ENCODE measurements at regions not wholly inside any gene's neighbourhood (a gene's known extent, or its start where the extent isn't known, plus 50 kb on each side); places are given as distances from the start of the nearest gene placed in this dataset.
"Not testable (repeated sequence)": the region's sequence is repeated elsewhere in the genome, so short reads cannot be mapped to it uniquely, and the experiment has no call there.

DNA sequence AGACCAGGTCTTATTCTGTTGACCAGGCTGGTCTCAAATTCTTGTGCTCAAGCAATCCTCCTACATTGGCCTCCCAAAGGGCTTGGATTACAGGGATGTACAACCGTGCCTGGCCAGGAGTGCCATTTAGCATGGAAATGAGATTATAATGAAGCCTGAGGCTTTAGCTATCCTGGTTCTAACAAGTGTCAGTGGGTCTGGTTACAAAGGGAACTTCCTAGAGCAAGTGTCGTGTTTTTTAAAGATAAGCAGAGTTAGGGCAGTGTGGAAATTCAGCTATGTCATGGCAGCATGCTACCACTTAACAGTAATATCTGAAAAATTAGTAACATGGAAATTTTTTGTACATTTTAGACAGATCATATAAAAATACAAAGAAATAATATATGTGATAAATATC, 339.3 kb upstream of the SPATA31A3 start:
- H3K4me2 ChIP-seq (ENCODE audit: low read length); CTCF ChIA-PET; H3K9ac ChIP-seq (ENCODE audit: low read length); H2AFZ ChIP-seq (ENCODE audit: low read depth, low read length, poor library complexity, severe bottlenecking); RAD21 ChIA-PET (ENCODE audit: low non-redundant PET in 1 of 2, low total read pairs in 2 of 2, uncharacterized antibody in 2 of 2, unreplicated experiment in 2 of 2); ATAC-seq; H3K9me3 ChIP-seq (ENCODE audit: control insufficient read depth in 1 of 2, insufficient read depth in 1 of 2, low read depth in 1 of 2, low read length in 2 of 2); H3K36me3 ChIP-seq (ENCODE audit: control insufficient read depth in 1 of 2, insufficient read depth in 2 of 2, low read length in 2 of 2); BruUV-seq (replicated peaks); intact Hi-C loops (cut with micrococcal nuclease); H3K4me3 ChIP-seq (replicated peaks in 1 of 2; ENCODE audit: low read depth in 1 of 2, low read length in 2 of 2); H3K9me2 ChIP-seq (ENCODE audit: insufficient read depth); H3K27me3 ChIP-seq (ENCODE audit: insufficient read depth, low read length); H3K27ac ChIP-seq (ENCODE audit: low read depth, low read length); H4K20me1 ChIP-seq (ENCODE audit: insufficient read depth); POLR2A ChIA-PET; H3K79me2 ChIP-seq (ENCODE audit: insufficient read depth, low read length); DNase-seq (ENCODE audit: low read depth, low spot score); H3K4me1 ChIP-seq (ENCODE audit: control insufficient read depth in 1 of 2, insufficient read depth in 2 of 2, low read length in 2 of 2): not testable (repeated sequence)

GRCh38 chr9:67313409-67313808, 321.1 kb upstream of the SPATA31A3 start:
- ATAC-seq; BruUV-seq (replicated peaks); H3K27ac ChIP-seq (ENCODE audit: low read depth, low read length); H3K4me2 ChIP-seq (ENCODE audit: low read length); RAD21 ChIA-PET (ENCODE audit: low non-redundant PET in 1 of 2, low total read pairs in 2 of 2, uncharacterized antibody in 2 of 2, unreplicated experiment in 2 of 2); H3K27me3 ChIP-seq (ENCODE audit: insufficient read depth, low read length); intact Hi-C loops (cut with micrococcal nuclease); H2AFZ ChIP-seq (ENCODE audit: low read depth, low read length, poor library complexity, severe bottlenecking); H3K79me2 ChIP-seq (ENCODE audit: insufficient read depth, low read length); H3K36me3 ChIP-seq (ENCODE audit: control insufficient read depth in 1 of 2, insufficient read depth in 2 of 2, low read length in 2 of 2); H3K4me3 ChIP-seq (replicated peaks in 1 of 2; ENCODE audit: low read depth in 1 of 2, low read length in 2 of 2); H4K20me1 ChIP-seq (ENCODE audit: insufficient read depth); H3K4me1 ChIP-seq (ENCODE audit: control insufficient read depth in 1 of 2, insufficient read depth in 2 of 2, low read length in 2 of 2); H3K9me2 ChIP-seq (ENCODE audit: insufficient read depth); DNase-seq (ENCODE audit: low read depth, low spot score); POLR2A ChIA-PET; CTCF ChIA-PET; H3K9ac ChIP-seq (ENCODE audit: low read length); H3K9me3 ChIP-seq (ENCODE audit: control insufficient read depth in 1 of 2, insufficient read depth in 1 of 2, low read depth in 1 of 2, low read length in 2 of 2): not testable (repeated sequence)

- H3K79me2 ChIP-seq (ENCODE audit: insufficient read depth, low read length); POLR2A ChIA-PET: not testable (repeated sequence)
Measured at GRCh38 chr9:67312504-67312903, 320.2 kb upstream of the SPATA31A3 start.

DNA sequence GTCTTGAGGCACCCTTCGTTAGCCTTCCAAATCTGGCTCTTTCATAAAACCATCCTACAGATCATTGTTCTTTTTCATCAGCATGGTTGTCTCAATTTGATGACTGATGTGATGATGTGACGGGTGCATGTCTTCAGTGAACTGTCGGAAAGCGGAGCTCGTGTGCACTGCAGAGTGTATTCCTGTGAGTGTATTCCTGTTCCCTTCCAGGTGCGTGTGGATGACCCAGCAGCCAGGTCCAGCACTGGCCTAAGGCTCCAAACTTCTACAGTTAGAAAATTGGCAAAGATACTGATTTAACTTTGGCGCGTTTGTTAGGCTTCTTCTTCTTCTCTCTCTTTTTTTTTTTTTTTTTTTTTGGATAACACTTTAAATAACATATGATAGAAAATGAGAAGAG, 314.8 kb upstream of the SPATA31A3 start:
- H3K36me3 ChIP-seq (ENCODE audit: control insufficient read depth in 1 of 2, insufficient read depth in 2 of 2, low read length in 2 of 2); H3K9me2 ChIP-seq (ENCODE audit: insufficient read depth); H3K9me3 ChIP-seq (ENCODE audit: control insufficient read depth in 1 of 2, insufficient read depth in 1 of 2, low read depth in 1 of 2, low read length in 2 of 2); H3K27ac ChIP-seq (ENCODE audit: low read depth, low read length); DNase-seq (ENCODE audit: low read depth, low spot score); H3K4me1 ChIP-seq (ENCODE audit: control insufficient read depth in 1 of 2, insufficient read depth in 2 of 2, low read length in 2 of 2); intact Hi-C loops (cut with micrococcal nuclease); ATAC-seq; H3K4me3 ChIP-seq (replicated peaks in 1 of 2; ENCODE audit: low read depth in 1 of 2, low read length in 2 of 2); RAD21 ChIA-PET (ENCODE audit: low non-redundant PET in 1 of 2, low total read pairs in 2 of 2, uncharacterized antibody in 2 of 2, unreplicated experiment in 2 of 2); H3K27me3 ChIP-seq (ENCODE audit: insufficient read depth, low read length); H3K79me2 ChIP-seq (ENCODE audit: insufficient read depth, low read length); H2AFZ ChIP-seq (ENCODE audit: low read depth, low read length, poor library complexity, severe bottlenecking); H3K9ac ChIP-seq (ENCODE audit: low read length); H3K4me2 ChIP-seq (ENCODE audit: low read length); BruUV-seq (replicated peaks); CTCF ChIA-PET; POLR2A ChIA-PET; H4K20me1 ChIP-seq (ENCODE audit: insufficient read depth): not testable (repeated sequence)

More at GRCh38 chr9:67312504-67312903, 320.2 kb upstream of the SPATA31A3 start:
- H3K4me3 ChIP-seq (replicated peaks in 1 of 2; ENCODE audit: low read depth in 1 of 2, low read length in 2 of 2); H3K27ac ChIP-seq (ENCODE audit: low read depth, low read length); H3K9ac ChIP-seq (ENCODE audit: low read length); RAD21 ChIA-PET (ENCODE audit: low non-redundant PET in 1 of 2, low total read pairs in 2 of 2, uncharacterized antibody in 2 of 2, unreplicated experiment in 2 of 2); CTCF ChIA-PET; H3K4me2 ChIP-seq (ENCODE audit: low read length); H3K27me3 ChIP-seq (ENCODE audit: insufficient read depth, low read length); H4K20me1 ChIP-seq (ENCODE audit: insufficient read depth); H3K9me2 ChIP-seq (ENCODE audit: insufficient read depth); intact Hi-C loops (cut with micrococcal nuclease); H3K9me3 ChIP-seq (ENCODE audit: control insufficient read depth in 1 of 2, insufficient read depth in 1 of 2, low read depth in 1 of 2, low read length in 2 of 2); H3K36me3 ChIP-seq (ENCODE audit: control insufficient read depth in 1 of 2, insufficient read depth in 2 of 2, low read length in 2 of 2); BruUV-seq (replicated peaks); H3K4me1 ChIP-seq (ENCODE audit: control insufficient read depth in 1 of 2, insufficient read depth in 2 of 2, low read length in 2 of 2); ATAC-seq; DNase-seq (ENCODE audit: low read depth, low spot score); H2AFZ ChIP-seq (ENCODE audit: low read depth, low read length, poor library complexity, severe bottlenecking): not testable (repeated sequence)

DNA sequence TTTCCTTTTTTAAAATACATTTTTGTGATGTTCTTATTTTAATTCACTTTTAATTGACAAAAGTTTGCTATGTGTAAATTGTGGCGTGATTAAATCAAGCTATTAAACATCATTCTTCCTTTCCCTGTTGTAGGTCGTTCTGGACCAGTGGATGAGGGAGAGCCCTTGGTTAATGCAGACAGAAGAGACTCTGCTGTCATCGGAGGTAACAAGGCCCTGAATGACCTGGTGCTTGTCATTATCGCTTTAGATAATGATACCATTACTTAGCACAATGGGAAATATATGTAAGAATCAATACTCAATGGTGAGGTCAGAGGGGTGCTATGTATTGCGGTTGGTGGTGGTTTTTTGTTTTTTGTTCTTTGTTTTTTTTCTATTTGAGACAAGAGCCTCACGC, 296.4 kb upstream of the SPATA31A3 start:
- CTCF ChIA-PET; H3K9ac ChIP-seq (ENCODE audit: low read length); H4K20me1 ChIP-seq (ENCODE audit: insufficient read depth); POLR2A ChIA-PET; RAD21 ChIA-PET (ENCODE audit: low non-redundant PET in 1 of 2, low total read pairs in 2 of 2, uncharacterized antibody in 2 of 2, unreplicated experiment in 2 of 2); H3K9me2 ChIP-seq (ENCODE audit: insufficient read depth); H3K27me3 ChIP-seq (ENCODE audit: insufficient read depth, low read length); H2AFZ ChIP-seq (ENCODE audit: low read depth, low read length, poor library complexity, severe bottlenecking); intact Hi-C loops (cut with micrococcal nuclease); H3K4me1 ChIP-seq (ENCODE audit: control insufficient read depth in 1 of 2, insufficient read depth in 2 of 2, low read length in 2 of 2); H3K79me2 ChIP-seq (ENCODE audit: insufficient read depth, low read length); H3K4me3 ChIP-seq (replicated peaks in 1 of 2; ENCODE audit: low read depth in 1 of 2, low read length in 2 of 2); H3K36me3 ChIP-seq (ENCODE audit: control insufficient read depth in 1 of 2, insufficient read depth in 2 of 2, low read length in 2 of 2); H3K27ac ChIP-seq (ENCODE audit: low read depth, low read length); ATAC-seq; H3K4me2 ChIP-seq (ENCODE audit: low read length); BruUV-seq (replicated peaks); H3K9me3 ChIP-seq (ENCODE audit: control insufficient read depth in 1 of 2, insufficient read depth in 1 of 2, low read depth in 1 of 2, low read length in 2 of 2); DNase-seq (ENCODE audit: low read depth, low spot score): not testable (repeated sequence)

Measured in HCT116 (cell line).